ENCODE measurements at regions not wholly inside any gene's neighbourhood (a gene's known extent, or its start where the extent isn't known, plus 50 kb on each side); places are given as distances from the start of the nearest gene placed in this dataset.

DNA sequence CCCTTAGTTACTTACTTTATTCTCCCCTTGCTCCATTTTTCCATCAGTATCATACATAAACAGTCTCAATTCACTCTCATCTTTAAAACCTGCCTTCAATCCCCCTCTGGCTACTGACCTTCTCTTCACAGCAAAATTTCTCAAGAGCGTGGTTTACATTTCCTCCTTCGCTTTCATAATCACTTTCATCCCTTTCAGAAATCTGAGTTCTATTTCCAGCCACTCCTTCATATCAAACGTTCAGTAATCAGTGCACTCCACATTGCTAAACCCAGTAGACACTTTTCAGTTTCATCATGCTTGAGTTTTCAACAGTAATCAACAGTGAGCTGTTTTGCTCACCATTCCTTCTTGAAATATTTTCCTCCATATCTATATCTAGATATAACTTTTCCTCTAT lies 176.7 kb upstream of the HSF2 start:
- Histone ChIP-seq H3K56ac (ENCODE audit: insufficient read length, low read depth, low read length) (no peak overlapping the region), H3K79me1 (ENCODE audit: insufficient read depth, low read depth, low read length, poor library complexity, severe bottlenecking) (no peaks in the 10 kb centered on the region), H2BK15ac (ENCODE audit: low read depth, low read length) (no peak overlapping the region), H3K4me1 (ENCODE audit: insufficient read depth, low read length) (no peaks in the 10 kb centered on the region), H2BK5ac (ENCODE audit: insufficient read length, low read length) (no peak overlapping the region), H2AFZ (ENCODE audit: low read length) (no peak overlapping the region), H2BK20ac (ENCODE audit: low read depth, low read length, poor library complexity, severe bottlenecking) (no peak overlapping the region), H3K23ac (ENCODE audit: insufficient read length, low read depth, low read length) (no peak overlapping the region), H3K18ac (ENCODE audit: insufficient read length, low read depth, low read length) (no peak overlapping the region), H2AK5ac (ENCODE audit: insufficient read length, low read length) (no peak overlapping the region), H3K9ac (ENCODE audit: extremely low read depth, insufficient read length, low read length) (no peak overlapping the region), H2BK120ac (ENCODE audit: low read depth, low read length, poor library complexity, severe bottlenecking) (no peak overlapping the region), H3K79me2 (ENCODE audit: insufficient read depth, low read length) (no peaks in the 10 kb centered on the region), H2BK12ac (ENCODE audit: insufficient read length, low read depth, low read length) (no peak overlapping the region), H3K4ac (ENCODE audit: low read depth, low read length) (no peak overlapping the region), H3T11ph (ENCODE audit: low read length) (no peak overlapping the region), H3K9me3 (ENCODE audit: control insufficient read depth, low read depth, low read length) (no peaks in the 10 kb centered on the region), H3K23me2 (ENCODE audit: insufficient read length, low read depth, low read length, poor library complexity, severe bottlenecking) (no peaks in the 10 kb centered on the region), H3K27ac (ENCODE audit: insufficient read length, low read depth, low read length) (no peak overlapping the region), H3K27me3 (ENCODE audit: insufficient read depth, low read length) (no peaks in the 10 kb centered on the region), H4K91ac (ENCODE audit: insufficient read length, low read depth, low read length) (no peak overlapping the region), H3K4me2 (ENCODE audit: insufficient read depth, insufficient read length, low read length) (no peak overlapping the region), H4K5ac (ENCODE audit: insufficient read length, low read depth, low read length) (no peak overlapping the region), H4K20me1 (ENCODE audit: control insufficient read depth, insufficient read depth, insufficient read length) (no peaks in the 10 kb centered on the region), H3K14ac (ENCODE audit: insufficient read depth, low read length) (no peak overlapping the region), H4K8ac (replicated peaks; ENCODE audit: insufficient read length, low read depth, low read length) (no peak overlapping the region)
- no peak for DNase-seq
- TF ChIP-seq CTCF (conservative IDR thresholded peaks at IDR 0.05): no peak
- no peaks in the 10 kb centered on the region for H3K27me3 Mint-ChIP-seq (ENCODE audit: low read depth)
- H3K4me3 Mint-ChIP-seq: no peak overlapping the region
- no CpG with 5 or more reads among the region's 3 CpGs for WGBS (ENCODE audit: extremely low coverage, insufficient read length, low lambda C conversion rate)
- H3K27ac Mint-ChIP-seq: no peak overlapping the region
- H3K4me1 Mint-ChIP-seq: peaks cover 3 to 4% of the 10 kb centered on the region in 2 experiments
- no peaks in the 10 kb centered on the region for H3K9me3 Mint-ChIP-seq
- no peaks in the 10 kb centered on the region for H3K36me3 Mint-ChIP-seq (ENCODE audit: insufficient read depth in 1 of 3, low read depth in 3 of 3)

All from H9 (cell line).